ENCODE measurements at regions not wholly inside any gene's neighbourhood (a gene's known extent, or its start where the extent isn't known, plus 50 kb on each side); places are given as distances from the start of the nearest gene placed in this dataset.

GRCh38 chr1:201690528-201690927, 138.4 kb upstream of the IPO9 start:
- Mint-ChIP-seq H3K27me3 (ENCODE audit: low read depth) (peaks cover 6% of the 10 kb centered on the region), H3K9me3 (no peaks in the 10 kb centered on the region), H3K27ac (no peak overlapping the region), H3K4me1 (ENCODE audit: low read depth) (no peaks in the 10 kb centered on the region), H3K4me3 (no peak overlapping the region), H3K36me3 (ENCODE audit: low read depth) (no peaks in the 10 kb centered on the region)

DNA sequence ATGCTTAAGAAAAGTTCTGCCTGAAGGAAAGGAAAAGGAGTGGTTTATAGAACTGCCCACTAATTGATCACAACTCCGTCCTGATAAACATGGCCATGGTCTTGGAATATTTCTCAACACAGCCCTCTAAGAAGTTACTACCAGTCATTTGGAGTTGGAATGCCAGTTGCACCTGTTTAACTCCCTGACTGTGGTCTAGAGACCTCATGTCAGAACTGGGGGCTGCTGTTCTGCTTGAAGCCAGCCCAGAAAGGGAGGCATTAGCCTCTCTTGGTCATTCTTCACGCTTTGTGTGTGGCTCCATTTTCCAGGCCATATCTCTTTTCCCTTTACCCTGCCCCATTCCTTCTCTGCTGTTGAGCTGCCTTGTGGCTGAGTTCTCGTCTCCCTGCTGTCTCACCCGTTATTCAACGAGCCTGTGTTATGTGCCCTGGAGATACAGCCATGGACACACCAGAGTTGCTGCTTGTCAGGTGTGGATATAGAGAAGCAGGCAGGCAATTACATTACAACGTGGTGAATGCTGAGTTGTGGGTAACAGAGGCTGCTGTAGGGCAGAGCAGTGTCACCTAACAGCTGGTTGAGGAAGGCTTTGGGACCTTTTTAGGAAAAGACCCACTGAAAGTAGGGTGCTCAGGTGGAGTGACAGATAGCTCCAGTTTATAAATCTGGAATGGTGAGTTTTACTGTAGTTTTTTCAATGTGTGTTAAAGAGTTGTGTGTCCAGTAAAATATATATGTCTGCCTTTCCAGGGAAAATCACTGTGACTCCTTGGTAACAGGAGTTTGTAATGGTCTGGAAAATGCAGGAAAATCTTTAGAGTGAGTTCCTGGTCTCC, 137.0 kb upstream of the IPO9 start:
- H3K27me3 Mint-ChIP-seq (ENCODE audit: low read depth) = no peaks in the 10 kb centered on the region
- no peak overlapping the region for H3K27ac Mint-ChIP-seq
- H3K4me3 Mint-ChIP-seq = no peak overlapping the region
- H3K9me3 Mint-ChIP-seq = no peaks in the 10 kb centered on the region
- H3K4me1 Mint-ChIP-seq (ENCODE audit: low read depth) = no peaks in the 10 kb centered on the region
- H3K36me3 Mint-ChIP-seq (ENCODE audit: low read depth) = no peaks in the 10 kb centered on the region

DNA sequence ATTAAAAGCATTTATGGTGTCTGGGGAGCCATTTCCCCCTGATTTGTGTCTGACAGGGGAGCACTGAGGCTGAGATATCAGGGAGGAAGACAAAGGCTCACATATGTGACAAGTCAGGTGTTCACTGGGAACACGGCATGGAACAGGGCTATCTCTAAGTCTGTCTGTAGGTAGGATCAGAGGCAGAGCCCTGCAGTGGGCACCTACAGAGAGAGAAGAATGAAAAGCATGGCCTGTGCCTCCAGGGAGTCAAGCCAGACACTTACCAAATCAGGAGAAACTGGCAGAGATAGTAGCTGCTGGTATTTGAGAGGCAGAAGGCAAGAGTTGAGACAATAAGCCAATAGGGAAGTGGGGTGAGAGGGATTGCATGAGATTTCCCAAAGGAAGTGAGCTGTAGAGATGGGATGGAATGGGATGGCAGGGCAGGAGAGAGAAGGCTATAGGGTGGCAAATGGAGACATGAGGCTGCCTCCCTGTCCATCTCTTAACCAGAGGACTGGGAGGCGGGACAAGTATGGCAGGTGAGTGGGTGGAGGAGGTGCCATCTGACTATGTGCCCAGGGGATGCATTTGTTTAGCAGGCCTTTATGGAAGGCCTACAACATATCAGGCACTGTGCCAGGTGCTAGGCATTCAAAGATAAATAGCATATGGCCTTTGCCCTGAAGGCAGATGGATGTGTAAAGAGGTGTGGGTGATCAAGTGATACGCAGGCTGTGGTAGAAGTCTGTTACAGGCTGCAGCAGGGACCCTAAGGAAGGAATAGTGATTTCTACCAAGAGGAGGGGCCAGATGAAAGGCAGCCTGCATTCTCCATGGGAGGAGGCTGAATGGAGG, 136.2 kb upstream of the IPO9 start:
- Mint-ChIP-seq H3K27me3 (ENCODE audit: low read depth) (no peaks in the 10 kb centered on the region), H3K4me1 (ENCODE audit: low read depth) (no peaks in the 10 kb centered on the region), H3K4me3 (no peak overlapping the region), H3K27ac (no peak overlapping the region), H3K36me3 (ENCODE audit: low read depth) (no peaks in the 10 kb centered on the region), H3K9me3 (no peaks in the 10 kb centered on the region)

GRCh38 chr1:201693890-201694607, 134.9 kb upstream of the IPO9 start:
- H3K27me3 Mint-ChIP-seq (ENCODE audit: low read depth) = no peaks in the 10 kb centered on the region
- no peak overlapping the region for H3K4me3 Mint-ChIP-seq
- H3K9me3 Mint-ChIP-seq = no peaks in the 10 kb centered on the region
- no peaks in the 10 kb centered on the region for H3K4me1 Mint-ChIP-seq (ENCODE audit: low read depth)
- no peaks in the 10 kb centered on the region for H3K36me3 Mint-ChIP-seq (ENCODE audit: low read depth)
- H3K27ac Mint-ChIP-seq = no peak overlapping the region

GRCh38 chr1:201694608-201695335, 134.2 kb upstream of the IPO9 start:
- Mint-ChIP-seq H3K27ac (no peak overlapping the region), H3K36me3 (ENCODE audit: low read depth) (no peaks in the 10 kb centered on the region), H3K4me3 (no peak overlapping the region), H3K27me3 (ENCODE audit: low read depth) (no peaks in the 10 kb centered on the region), H3K4me1 (ENCODE audit: low read depth) (no peaks in the 10 kb centered on the region), H3K9me3 (no peaks in the 10 kb centered on the region)

GRCh38 chr1:201695607-201696006, 133.3 kb upstream of the IPO9 start:
- no peaks in the 10 kb centered on the region for H3K36me3 Mint-ChIP-seq (ENCODE audit: low read depth)
- H3K27me3 Mint-ChIP-seq (ENCODE audit: low read depth) = no peaks in the 10 kb centered on the region
- no peaks in the 10 kb centered on the region for H3K4me1 Mint-ChIP-seq (ENCODE audit: low read depth)
- no peak overlapping the region for H3K27ac Mint-ChIP-seq
- no peak overlapping the region for H3K4me3 Mint-ChIP-seq
- no peaks in the 10 kb centered on the region for H3K9me3 Mint-ChIP-seq

DNA sequence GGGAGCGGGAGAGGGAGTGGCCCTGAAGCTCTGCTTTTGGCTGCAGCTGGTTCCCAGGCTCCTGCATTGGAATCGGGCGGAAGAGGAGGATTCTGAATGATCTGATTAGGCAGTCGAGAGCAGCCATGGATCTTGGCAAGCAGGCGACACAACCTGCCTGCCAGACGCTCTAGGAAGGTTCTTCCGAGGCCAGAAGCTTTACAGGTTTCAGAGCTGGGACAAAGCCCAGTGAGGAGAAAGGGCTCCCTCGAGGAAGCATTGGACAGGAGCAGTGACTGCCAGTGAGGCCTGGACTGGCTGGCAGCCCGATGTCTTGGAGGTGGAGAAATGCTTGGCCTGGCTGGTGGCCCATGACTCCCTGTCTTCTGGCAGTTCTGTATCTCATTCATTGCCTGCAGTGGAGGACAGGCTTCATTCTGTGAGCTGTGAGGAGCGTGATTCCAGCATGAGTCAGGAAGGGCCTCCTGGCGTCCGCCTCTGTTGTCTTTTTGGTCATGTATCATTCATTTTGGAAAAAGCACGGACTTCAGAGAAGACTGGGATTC, 132.7 kb upstream of the IPO9 start:
- Mint-ChIP-seq H3K27ac (no peak overlapping the region), H3K36me3 (ENCODE audit: low read depth) (no peaks in the 10 kb centered on the region), H3K4me1 (ENCODE audit: low read depth) (no peaks in the 10 kb centered on the region), H3K4me3 (no peak overlapping the region), H3K27me3 (ENCODE audit: low read depth) (no peaks in the 10 kb centered on the region), H3K9me3 (no peaks in the 10 kb centered on the region)

GRCh38 chr1:201697174-201697573, 131.8 kb upstream of the IPO9 start:
- H3K36me3 Mint-ChIP-seq (ENCODE audit: low read depth) = no peaks in the 10 kb centered on the region
- peaks cover 6% of the 10 kb centered on the region for H3K9me3 Mint-ChIP-seq
- no peak overlapping the region for H3K4me3 Mint-ChIP-seq
- H3K27ac Mint-ChIP-seq = no peak overlapping the region
- H3K4me1 Mint-ChIP-seq (ENCODE audit: low read depth) = no peaks in the 10 kb centered on the region
- no peaks in the 10 kb centered on the region for H3K27me3 Mint-ChIP-seq (ENCODE audit: low read depth)

GRCh38 chr1:201701831-201702230, 127.1 kb upstream of the IPO9 start:
- Mint-ChIP-seq H3K27ac (no peak overlapping the region), H3K36me3 (ENCODE audit: low read depth) (no peaks in the 10 kb centered on the region), H3K27me3 (ENCODE audit: low read depth) (peaks cover 7% of the 10 kb centered on the region), H3K9me3 (peaks cover 9% of the 10 kb centered on the region), H3K4me1 (ENCODE audit: low read depth) (no peaks in the 10 kb centered on the region), H3K4me3 (no peak overlapping the region)

DNA sequence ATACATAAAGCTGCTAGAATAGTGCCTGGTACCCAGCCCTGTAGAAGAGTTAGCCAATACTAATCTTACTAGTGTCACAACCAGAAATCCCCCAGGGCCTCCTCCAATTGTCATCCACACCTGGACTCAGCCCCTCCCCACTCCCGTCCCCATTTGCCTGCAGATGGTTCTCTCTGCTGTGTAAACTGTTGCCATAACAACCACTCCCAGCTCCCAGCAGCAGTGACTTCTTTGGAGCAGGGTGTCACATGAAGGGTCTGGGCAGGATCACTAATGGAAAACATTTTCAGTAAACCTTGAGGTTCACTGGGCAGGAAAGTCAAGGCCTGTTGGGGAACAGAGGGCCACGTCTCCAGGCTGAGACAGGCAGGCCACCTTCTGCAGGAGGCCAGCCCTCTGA, 126.0 kb upstream of the IPO9 start:
- H3K36me3 Mint-ChIP-seq (ENCODE audit: low read depth) = no peaks in the 10 kb centered on the region
- H3K4me1 Mint-ChIP-seq (ENCODE audit: low read depth) = no peaks in the 10 kb centered on the region
- H3K27me3 Mint-ChIP-seq (ENCODE audit: low read depth) = peaks cover 7% of the 10 kb centered on the region
- H3K4me3 Mint-ChIP-seq = no peak overlapping the region
- H3K9me3 Mint-ChIP-seq = peaks cover 9% of the 10 kb centered on the region
- no peak overlapping the region for H3K27ac Mint-ChIP-seq

- no peaks in the 10 kb centered on the region for H3K36me3 Mint-ChIP-seq (ENCODE audit: low read depth)
- H3K9me3 Mint-ChIP-seq = peaks cover 9% of the 10 kb centered on the region
- H3K27ac Mint-ChIP-seq = no peak overlapping the region
- H3K4me3 Mint-ChIP-seq = no peak overlapping the region
- H3K27me3 Mint-ChIP-seq (ENCODE audit: low read depth) = peaks cover 7% of the 10 kb centered on the region
- H3K4me1 Mint-ChIP-seq (ENCODE audit: low read depth) = no peaks in the 10 kb centered on the region
These were observed 125.1 kb upstream of the IPO9 start for GRCh38 chr1:201703621-201704438.

- no peaks in the 10 kb centered on the region for H3K4me1 Mint-ChIP-seq (ENCODE audit: low read depth)
- peaks cover 7% of the 10 kb centered on the region for H3K27me3 Mint-ChIP-seq (ENCODE audit: low read depth)
- peaks cover 9% of the 10 kb centered on the region for H3K9me3 Mint-ChIP-seq
- H3K27ac Mint-ChIP-seq = no peak overlapping the region
- no peaks in the 10 kb centered on the region for H3K36me3 Mint-ChIP-seq (ENCODE audit: low read depth)
- H3K4me3 Mint-ChIP-seq = no peak overlapping the region
These were observed 124.5 kb upstream of the IPO9 start for GRCh38 chr1:201704439-201704792.

DNA sequence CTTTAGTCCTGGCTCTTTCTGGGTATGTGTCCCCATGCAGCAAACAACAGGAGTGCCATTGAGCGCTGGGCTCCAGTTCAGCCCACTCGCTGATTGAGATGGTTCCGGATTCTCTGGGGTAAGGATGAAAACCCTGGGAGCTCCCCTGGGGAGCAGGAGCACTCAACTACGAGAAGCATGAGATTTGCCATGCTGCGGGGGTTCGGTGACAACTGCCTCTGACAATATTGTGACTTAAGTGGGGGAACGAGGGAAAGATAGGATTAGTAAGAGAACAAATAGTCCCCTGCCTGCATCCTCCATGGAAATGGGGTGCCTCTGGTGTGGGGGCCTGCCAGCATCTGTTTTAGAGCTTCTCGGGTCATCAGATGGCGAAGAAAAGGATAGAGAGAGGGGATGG, 123.6 kb upstream of the IPO9 start:
- Mint-ChIP-seq H3K36me3 (ENCODE audit: low read depth) (no peaks in the 10 kb centered on the region), H3K9me3 (peaks cover 9% of the 10 kb centered on the region), H3K4me1 (ENCODE audit: low read depth) (no peaks in the 10 kb centered on the region), H3K27me3 (ENCODE audit: low read depth) (peaks cover 7% of the 10 kb centered on the region), H3K27ac (no peak overlapping the region), H3K4me3 (no peak overlapping the region)
